GM12878 (cell line): ENCODE measurements at regions not wholly inside any gene's neighbourhood (a gene's known extent, or its start where the extent isn't known, plus 50 kb on each side); places are given as distances from the start of the nearest gene placed in this dataset.

Experiments
- BACH1 ChIP-seq: fragments of 450-650 bp; IDR thresholded peaks from 2 replicates; pipeline ENCODE4 v1.6.1; 2017; ENCODE audit warnings: mild to moderate bottlenecking, borderline replicate concordance
- BMI1 ChIP-seq: fragments of 450-650 bp; IDR thresholded peaks from 2 replicates; pipeline ENCODE4 v1.6.1; 2016; ENCODE audit warnings: mild to moderate bottlenecking, moderate library complexity, borderline replicate concordance
- BRCA1 ChIP-seq: IDR thresholded peaks from 2 replicates; pipeline ENCODE4 v1.6.1; 2011; ENCODE audit warnings: low read depth, low read length, improper control_type of control experiment
- FOXM1 ChIP-seq: IDR thresholded peaks from 2 replicates; pipeline ENCODE4 v1.6.1; 2012; ENCODE audit warnings: low read depth, mild to moderate bottlenecking, inconsistent platforms, low read length, moderate library complexity
- GABPA ChIP-seq: IDR thresholded peaks from 2 replicates; pipeline ENCODE4 v1.6.1; 2014; ENCODE audit warnings: antibody characterized with exemption, low read depth, mild to moderate bottlenecking, inconsistent platforms
- HDAC2 ChIP-seq: fragments of 200-600 bp; sonication (generic); IDR thresholded peaks from 2 replicates; pipeline ENCODE4 v1.6.1; 2017
- JUNB ChIP-seq: IDR thresholded peaks from 2 replicates; pipeline ENCODE4 v1.6.1; 2016; ENCODE audit warnings: antibody characterized with exemption, mild to moderate bottlenecking
- MEF2B ChIP-seq: fragments of 450-650 bp; IDR thresholded peaks from 2 replicates; pipeline ENCODE4 v1.6.1; 2018; ENCODE audit warnings: mild to moderate bottlenecking, moderate library complexity; ENCODE audit not compliant: partially characterized antibody, poor library complexity, severe bottlenecking
- MTA3 ChIP-seq: IDR thresholded peaks from 2 replicates; pipeline ENCODE4 v1.6.1; 2012; ENCODE audit warnings: low read length, inconsistent platforms, borderline replicate concordance
- NFXL1 ChIP-seq: fragments of 450-650 bp; IDR thresholded peaks from 2 replicates; pipeline ENCODE4 v1.6.1; 2017; ENCODE audit warnings: antibody characterized with exemption, mild to moderate bottlenecking, borderline replicate concordance
- NR2C1 ChIP-seq: fragments of 450-650 bp; IDR thresholded peaks from 2 replicates; pipeline ENCODE4 v1.6.1; 2017; ENCODE audit warnings: antibody characterized with exemption, mild to moderate bottlenecking, moderate library complexity
- NRF1 ChIP-seq: conservative IDR thresholded peaks from 2 replicates; pipeline ENCODE4 v1.6.1; 2011; ENCODE audit warnings: mild to moderate bottlenecking, low read depth, low read length, improper control_type of control experiment
- POU2F2 ChIP-seq: IDR thresholded peaks from 3 replicates; pipeline ENCODE4 v1.6.1; 2011; ENCODE audit warnings: low read depth, mild to moderate bottlenecking, low read length, borderline replicate concordance
- RBBP5 ChIP-seq: fragments of 200-600 bp; sonication (generic); conservative IDR thresholded peaks from 2 replicates; pipeline ENCODE4 v1.6.1; 2016
- SP1 ChIP-seq: IDR thresholded peaks from one replicate; pipeline ENCODE4 v1.6.1; 2011; ENCODE audit warnings: low read depth, low read length
- STAT3 ChIP-seq: IDR thresholded peaks from 2 replicates; pipeline ENCODE4 v1.6.1; 2011; ENCODE audit warnings: low read depth, low read length, improper control_type of control experiment
- SUZ12 ChIP-seq: fragments of 200-600 bp; sonication (generic); IDR thresholded peaks from one replicate; pipeline ENCODE4 v1.6.1; 2018; ENCODE audit warnings: antibody characterized with exemption, mild to moderate bottlenecking; ENCODE audit not compliant: unreplicated experiment
- TF ChIP-seq, protein P1 (sequence below): IDR thresholded peaks from 2 replicates; pipeline ENCODE4 v1.6.1; 2012; ENCODE audit warnings: improper control_type of control experiment, low read depth, low read length; ENCODE audit not compliant: insufficient replicate concordance
- TF ChIP-seq, protein P2 (sequence below): fragments of 450-650 bp; IDR thresholded peaks from 2 replicates; pipeline ENCODE4 v1.6.1; 2014; ENCODE audit warnings: mild to moderate bottlenecking
- TF ChIP-seq, protein P3 (sequence below): fragments of 450-650 bp; formaldehyde crosslinking; IDR thresholded peaks from 2 replicates; pipeline ENCODE4 v1.4.0; 2022; ENCODE audit warnings: mild to moderate bottlenecking, moderate library complexity
- TF ChIP-seq, protein P4 (sequence below): IDR thresholded peaks from 2 replicates; pipeline ENCODE4 v1.6.1; 2011; ENCODE audit warnings: borderline replicate concordance, low read depth, mild to moderate bottlenecking, moderate library complexity, low read length; ENCODE audit not compliant: insufficient read depth, poor library complexity, severe bottlenecking

DNA sequence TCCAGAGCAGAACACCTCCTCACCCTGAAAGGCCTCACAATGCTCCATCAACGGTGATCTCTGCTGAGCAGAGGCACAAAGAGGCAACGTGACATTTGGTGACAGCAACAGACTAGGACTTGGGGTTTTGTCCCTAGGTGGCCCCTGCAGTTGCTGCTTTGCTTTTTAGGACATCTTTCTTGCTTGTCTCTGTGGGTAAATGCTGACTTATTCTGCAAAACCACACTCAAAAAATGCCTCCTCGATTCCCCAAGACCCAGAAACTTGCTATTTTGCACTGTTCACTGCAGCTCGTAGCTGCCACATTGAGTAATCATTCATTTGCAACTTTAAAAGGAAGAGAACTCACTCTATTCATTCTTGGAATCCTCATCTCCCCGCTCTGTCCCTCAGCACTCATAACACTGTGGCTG is 209.9 kb downstream of the LY86 start (continued):
- TF ChIP-seq, protein P1, sequence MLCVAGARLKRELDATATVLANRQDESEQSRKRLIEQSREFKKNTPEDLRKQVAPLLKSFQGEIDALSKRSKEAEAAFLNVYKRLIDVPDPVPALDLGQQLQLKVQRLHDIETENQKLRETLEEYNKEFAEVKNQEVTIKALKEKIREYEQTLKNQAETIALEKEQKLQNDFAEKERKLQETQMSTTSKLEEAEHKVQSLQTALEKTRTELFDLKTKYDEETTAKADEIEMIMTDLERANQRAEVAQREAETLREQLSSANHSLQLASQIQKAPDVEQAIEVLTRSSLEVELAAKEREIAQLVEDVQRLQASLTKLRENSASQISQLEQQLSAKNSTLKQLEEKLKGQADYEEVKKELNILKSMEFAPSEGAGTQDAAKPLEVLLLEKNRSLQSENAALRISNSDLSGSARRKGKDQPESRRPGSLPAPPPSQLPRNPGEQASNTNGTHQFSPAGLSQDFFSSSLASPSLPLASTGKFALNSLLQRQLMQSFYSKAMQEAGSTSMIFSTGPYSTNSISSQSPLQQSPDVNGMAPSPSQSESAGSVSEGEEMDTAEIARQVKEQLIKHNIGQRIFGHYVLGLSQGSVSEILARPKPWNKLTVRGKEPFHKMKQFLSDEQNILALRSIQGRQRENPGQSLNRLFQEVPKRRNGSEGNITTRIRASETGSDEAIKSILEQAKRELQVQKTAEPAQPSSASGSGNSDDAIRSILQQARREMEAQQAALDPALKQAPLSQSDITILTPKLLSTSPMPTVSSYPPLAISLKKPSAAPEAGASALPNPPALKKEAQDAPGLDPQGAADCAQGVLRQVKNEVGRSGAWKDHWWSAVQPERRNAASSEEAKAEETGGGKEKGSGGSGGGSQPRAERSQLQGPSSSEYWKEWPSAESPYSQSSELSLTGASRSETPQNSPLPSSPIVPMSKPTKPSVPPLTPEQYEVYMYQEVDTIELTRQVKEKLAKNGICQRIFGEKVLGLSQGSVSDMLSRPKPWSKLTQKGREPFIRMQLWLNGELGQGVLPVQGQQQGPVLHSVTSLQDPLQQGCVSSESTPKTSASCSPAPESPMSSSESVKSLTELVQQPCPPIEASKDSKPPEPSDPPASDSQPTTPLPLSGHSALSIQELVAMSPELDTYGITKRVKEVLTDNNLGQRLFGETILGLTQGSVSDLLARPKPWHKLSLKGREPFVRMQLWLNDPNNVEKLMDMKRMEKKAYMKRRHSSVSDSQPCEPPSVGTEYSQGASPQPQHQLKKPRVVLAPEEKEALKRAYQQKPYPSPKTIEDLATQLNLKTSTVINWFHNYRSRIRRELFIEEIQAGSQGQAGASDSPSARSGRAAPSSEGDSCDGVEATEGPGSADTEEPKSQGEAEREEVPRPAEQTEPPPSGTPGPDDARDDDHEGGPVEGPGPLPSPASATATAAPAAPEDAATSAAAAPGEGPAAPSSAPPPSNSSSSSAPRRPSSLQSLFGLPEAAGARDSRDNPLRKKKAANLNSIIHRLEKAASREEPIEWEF, result peak; percentile 31
- TF ChIP-seq, protein P2, sequence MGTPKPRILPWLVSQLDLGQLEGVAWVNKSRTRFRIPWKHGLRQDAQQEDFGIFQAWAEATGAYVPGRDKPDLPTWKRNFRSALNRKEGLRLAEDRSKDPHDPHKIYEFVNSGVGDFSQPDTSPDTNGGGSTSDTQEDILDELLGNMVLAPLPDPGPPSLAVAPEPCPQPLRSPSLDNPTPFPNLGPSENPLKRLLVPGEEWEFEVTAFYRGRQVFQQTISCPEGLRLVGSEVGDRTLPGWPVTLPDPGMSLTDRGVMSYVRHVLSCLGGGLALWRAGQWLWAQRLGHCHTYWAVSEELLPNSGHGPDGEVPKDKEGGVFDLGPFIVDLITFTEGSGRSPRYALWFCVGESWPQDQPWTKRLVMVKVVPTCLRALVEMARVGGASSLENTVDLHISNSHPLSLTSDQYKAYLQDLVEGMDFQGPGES, result no peak
- no peak for TF ChIP-seq GABPA
- no peak for TF ChIP-seq SP1
- TF ChIP-seq STAT3, result no peak
- TF ChIP-seq FOXM1, result no peak
- peak; percentile 30 for TF ChIP-seq MEF2B
- TF ChIP-seq BRCA1, result no peak
- no peak for TF ChIP-seq SUZ12
- TF ChIP-seq NR2C1, result no peak
- no peak for TF ChIP-seq NFXL1
- TF ChIP-seq, protein P3, sequence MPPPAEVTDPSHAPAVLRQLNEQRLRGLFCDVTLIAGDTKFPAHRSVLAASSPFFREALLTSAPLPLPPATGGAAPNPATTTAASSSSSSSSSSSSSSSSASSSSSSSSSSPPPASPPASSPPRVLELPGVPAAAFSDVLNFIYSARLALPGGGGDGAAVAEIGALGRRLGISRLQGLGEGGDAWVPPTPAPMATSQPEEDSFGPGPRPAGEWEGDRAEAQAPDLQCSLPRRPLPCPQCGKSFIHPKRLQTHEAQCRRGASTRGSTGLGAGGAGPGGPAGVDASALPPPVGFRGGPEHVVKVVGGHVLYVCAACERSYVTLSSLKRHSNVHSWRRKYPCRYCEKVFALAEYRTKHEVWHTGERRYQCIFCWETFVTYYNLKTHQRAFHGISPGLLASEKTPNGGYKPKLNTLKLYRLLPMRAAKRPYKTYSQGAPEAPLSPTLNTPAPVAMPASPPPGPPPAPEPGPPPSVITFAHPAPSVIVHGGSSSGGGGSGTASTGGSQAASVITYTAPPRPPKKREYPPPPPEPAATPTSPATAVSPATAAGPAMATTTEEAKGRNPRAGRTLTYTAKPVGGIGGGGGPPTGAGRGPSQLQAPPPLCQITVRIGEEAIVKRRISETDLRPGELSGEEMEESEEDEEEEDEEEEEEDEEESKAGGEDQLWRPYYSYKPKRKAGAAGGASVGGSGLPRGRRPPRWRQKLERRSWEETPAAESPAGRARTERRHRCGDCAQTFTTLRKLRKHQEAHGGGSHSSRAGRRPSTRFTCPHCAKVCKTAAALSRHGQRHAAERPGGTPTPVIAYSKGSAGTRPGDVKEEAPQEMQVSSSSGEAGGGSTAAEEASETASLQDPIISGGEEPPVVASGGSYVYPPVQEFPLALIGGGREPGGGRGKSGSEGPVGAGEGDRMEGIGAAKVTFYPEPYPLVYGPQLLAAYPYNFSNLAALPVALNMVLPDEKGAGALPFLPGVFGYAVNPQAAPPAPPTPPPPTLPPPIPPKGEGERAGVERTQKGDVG (CRISPR knock-in tag), result no peak
- no peak for TF ChIP-seq POU2F2
- TF ChIP-seq, protein P4, sequence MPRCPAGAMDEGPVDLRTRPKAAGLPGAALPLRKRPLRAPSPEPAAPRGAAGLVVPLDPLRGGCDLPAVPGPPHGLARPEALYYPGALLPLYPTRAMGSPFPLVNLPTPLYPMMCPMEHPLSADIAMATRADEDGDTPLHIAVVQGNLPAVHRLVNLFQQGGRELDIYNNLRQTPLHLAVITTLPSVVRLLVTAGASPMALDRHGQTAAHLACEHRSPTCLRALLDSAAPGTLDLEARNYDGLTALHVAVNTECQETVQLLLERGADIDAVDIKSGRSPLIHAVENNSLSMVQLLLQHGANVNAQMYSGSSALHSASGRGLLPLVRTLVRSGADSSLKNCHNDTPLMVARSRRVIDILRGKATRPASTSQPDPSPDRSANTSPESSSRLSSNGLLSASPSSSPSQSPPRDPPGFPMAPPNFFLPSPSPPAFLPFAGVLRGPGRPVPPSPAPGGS, result no peak
- no peak; the same call in 1 of the 2 replicates for TF ChIP-seq BACH1
- TF ChIP-seq BMI1, result no peak
- TF ChIP-seq JUNB, result peak; percentile 35
- TF ChIP-seq RBBP5, result no peak
- TF ChIP-seq MTA3, result no peak
- no peak for TF ChIP-seq HDAC2
- TF ChIP-seq NRF1, result no peak
